OCI-LY3 (cell line): ENCODE measurements at regions not wholly inside any gene's neighbourhood (a gene's known extent, or its start where the extent isn't known, plus 50 kb on each side); places are given as distances from the start of the nearest gene placed in this dataset.

Source experiments
- H2AFZ ChIP-seq: fragments of 200-600, 300-600 bp; shearing (Covaris generic); 2 replicates; pipeline ENCODE4 v1.6.0; 2014; ENCODE audit warnings: antibody characterized with exemption, low read depth, low read length
- H3K27ac ChIP-seq: fragments of 200-600, 300-600 bp; sonication (generic); 2 replicates; pipeline ENCODE4 v1.5.1; 2014; ENCODE audit warnings: mild to moderate bottlenecking, low read length, moderate library complexity, mixed read lengths
- H3K27me3 ChIP-seq: fragments of 200-600, 300-600 bp; sonication (generic); 2 replicates; pipeline ENCODE4 v1.6.1; 2014; ENCODE audit warnings: low read depth, low read length, mixed read lengths
- H3K36me3 ChIP-seq: fragments of 200-600, 300-600 bp; sonication (generic); replicated peaks from 2 replicates; pipeline ENCODE3; 2014; ENCODE audit warnings: low read depth, low read length, mixed read lengths
- H3K4me1 ChIP-seq: fragments of 300-600, 200-600 bp; sonication (generic); 2 replicates; pipeline ENCODE4 v1.6.1; 2014; ENCODE audit warnings: low read length, mixed read lengths
- H3K4me2 ChIP-seq: fragments of 200-600, 300-600 bp; sonication (generic); 2 replicates; pipeline ENCODE4 v1.6.1; 2014; ENCODE audit warnings: low read length, mixed read lengths
- H3K4me3 ChIP-seq: fragments of 300-600, 200-600 bp; sonication (generic); 2 replicates; pipeline ENCODE4 v1.5.1; 2014; ENCODE audit warnings: antibody characterized with exemption, mild to moderate bottlenecking, low read length, moderate library complexity
- H3K79me2 ChIP-seq: fragments of 300-600, 200-600 bp; shearing (Covaris generic); 2 replicates; pipeline ENCODE4 v1.6.1; 2014; ENCODE audit warnings: mild to moderate bottlenecking, low read length, mixed read lengths
- H3K9ac ChIP-seq: fragments of 300-600, 200-600 bp; shearing (Covaris generic); 2 replicates; pipeline ENCODE4 v1.6.0; 2014; ENCODE audit warnings: mild to moderate bottlenecking, low read length, moderate library complexity
- H3K9me3 ChIP-seq: fragments of 200-600, 300-600 bp; shearing (Covaris generic); 2 replicates; pipeline ENCODE4 v1.6.1; 2014; ENCODE audit warnings: low read length, mixed read lengths; ENCODE audit not compliant: insufficient read depth
- H4K20me1 ChIP-seq: fragments of 200-600, 300-600 bp; sonication (generic); 2 replicates; pipeline ENCODE4 v1.6.1; 2016; ENCODE audit warnings: low read length, mixed read lengths; ENCODE audit not compliant: insufficient read depth
- CTCF ChIP-seq: fragments of 200-600, 300-600 bp; sonication (generic); IDR thresholded peaks from 2 replicates; pipeline ENCODE4 v1.5.1; 2014; ENCODE audit warnings: antibody characterized with exemption, low read length, low read depth
- EZH2phosphoT487 ChIP-seq: fragments of 200-600 bp; shearing (Covaris generic); IDR thresholded peaks from 2 replicates; pipeline ENCODE4 v1.6.1; 2018; ENCODE audit warnings: antibody characterized with exemption, mixed run types, low read depth

- Histone ChIP-seq H4K20me1 (no peaks in the 10 kb centered on the region), H3K27ac (no peak overlapping the region), H3K27me3 (no peaks in the 10 kb centered on the region), H3K4me2 (no peak overlapping the region), H3K36me3 (no peaks in the 10 kb centered on the region), H2AFZ (no peak overlapping the region), H3K79me2 (no peaks in the 10 kb centered on the region), H3K9me3 (no peaks in the 10 kb centered on the region), H3K4me1 (no peaks in the 10 kb centered on the region), H3K9ac (no peak overlapping the region), H3K4me3 (no peak overlapping the region)
- TF ChIP-seq EZH2phosphoT487 (no peak), CTCF (no peak)
Observed at GRCh38 chr6:145507239-145507638, 228.1 kb downstream of the EPM2A start.

- H3K27ac ChIP-seq: no peak overlapping the region
- H3K27me3 ChIP-seq: no peaks in the 10 kb centered on the region
- H3K36me3 ChIP-seq: no peaks in the 10 kb centered on the region
- H3K9me3 ChIP-seq: no peaks in the 10 kb centered on the region
- no peak overlapping the region for H3K9ac ChIP-seq
- TF ChIP-seq CTCF (no peak), EZH2phosphoT487 (no peak)
- no peak overlapping the region for H3K4me2 ChIP-seq
- H3K79me2 ChIP-seq: no peaks in the 10 kb centered on the region
- no peak overlapping the region for H2AFZ ChIP-seq
- no peaks in the 10 kb centered on the region for H4K20me1 ChIP-seq
- H3K4me3 ChIP-seq: no peak overlapping the region
- no peaks in the 10 kb centered on the region for H3K4me1 ChIP-seq
Observed at GRCh38 chr6:145508107-145508506, 227.2 kb downstream of the EPM2A start.

- Histone ChIP-seq H3K36me3 (no peaks in the 10 kb centered on the region), H3K79me2 (no peaks in the 10 kb centered on the region), H3K4me1 (no peaks in the 10 kb centered on the region), H3K9ac (no peak overlapping the region), H3K27me3 (no peaks in the 10 kb centered on the region), H3K4me2 (no peak overlapping the region), H2AFZ (no peak overlapping the region), H3K9me3 (no peaks in the 10 kb centered on the region), H3K4me3 (no peak overlapping the region), H3K27ac (no peak overlapping the region), H4K20me1 (no peaks in the 10 kb centered on the region)
- no peak for TF ChIP-seq CTCF
- no peak for TF ChIP-seq EZH2phosphoT487
Observed at GRCh38 chr6:145517492-145517891, 217.8 kb downstream of the EPM2A start.

- Histone ChIP-seq H3K27me3 (no peaks in the 10 kb centered on the region), H3K36me3 (no peaks in the 10 kb centered on the region), H3K79me2 (no peaks in the 10 kb centered on the region), H3K9ac (no peak overlapping the region), H4K20me1 (no peaks in the 10 kb centered on the region), H2AFZ (no peak overlapping the region), H3K4me3 (no peak overlapping the region), H3K27ac (no peak overlapping the region), H3K4me2 (no peak overlapping the region), H3K9me3 (no peaks in the 10 kb centered on the region), H3K4me1 (no peaks in the 10 kb centered on the region)
- TF ChIP-seq EZH2phosphoT487 (no peak), CTCF (no peak)
Observed at GRCh38 chr6:145525038-145525437, 210.3 kb downstream of the EPM2A start.
